GM18907 (cell line): ENCODE measurements at regions not wholly inside any gene's neighbourhood (a gene's known extent, or its start where the extent isn't known, plus 50 kb on each side); places are given as distances from the start of the nearest gene placed in this dataset.
"Not testable (repeated sequence)": the region's sequence is repeated elsewhere in the genome, so short reads cannot be mapped to it uniquely, and the experiment has no call there.

Experiments used
- ATAC-seq: cut with Tn5 transposase; IDR thresholded peaks from one replicate; pipeline ENCODE4 v1.9.1; 2021; ENCODE audit warnings: mild to moderate bottlenecking, moderate library complexity; ENCODE audit not compliant: unreplicated experiment

DNA sequence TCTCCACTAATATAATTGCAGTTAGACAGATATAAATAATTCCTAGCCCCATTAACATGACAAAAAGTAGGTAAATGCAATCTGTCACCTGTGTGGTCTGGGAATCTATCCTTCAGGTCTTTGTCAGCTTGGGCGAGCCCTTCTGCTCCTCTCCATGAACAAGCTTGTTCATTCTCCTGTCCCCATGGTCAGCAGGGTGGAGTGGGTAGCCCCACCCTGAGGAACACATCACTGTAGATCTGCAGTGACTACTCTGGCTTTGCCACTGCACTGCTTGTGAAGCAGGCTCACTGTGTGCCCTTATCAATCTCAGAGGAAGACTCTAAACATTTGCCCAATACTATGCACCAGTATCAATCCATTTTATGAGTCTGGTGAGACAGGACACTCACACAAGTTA lies 279.0 kb downstream of the MATN1 start:
- no peak for ATAC-seq

DNA sequence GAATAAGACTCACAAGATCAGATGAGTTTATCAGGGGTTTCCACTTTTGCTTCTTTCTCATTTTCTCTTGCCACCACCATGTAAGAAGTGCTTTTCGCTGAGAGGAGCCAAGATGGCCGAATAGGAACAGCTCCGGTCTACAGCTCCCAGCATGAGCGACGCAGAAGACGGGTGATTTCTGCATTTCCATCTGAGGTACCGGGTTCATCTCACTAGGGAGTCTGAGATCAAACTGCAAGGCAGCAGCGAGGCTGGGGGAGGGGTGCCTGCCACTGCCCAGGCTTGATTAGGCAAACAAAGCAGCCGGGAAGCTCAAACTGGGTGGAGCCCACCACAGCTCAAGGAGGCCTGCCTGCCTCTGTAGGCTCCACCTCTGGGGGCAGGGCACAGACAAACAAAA lies 285.1 kb downstream of the MATN1 start:
- ATAC-seq = not testable (repeated sequence)

DNA sequence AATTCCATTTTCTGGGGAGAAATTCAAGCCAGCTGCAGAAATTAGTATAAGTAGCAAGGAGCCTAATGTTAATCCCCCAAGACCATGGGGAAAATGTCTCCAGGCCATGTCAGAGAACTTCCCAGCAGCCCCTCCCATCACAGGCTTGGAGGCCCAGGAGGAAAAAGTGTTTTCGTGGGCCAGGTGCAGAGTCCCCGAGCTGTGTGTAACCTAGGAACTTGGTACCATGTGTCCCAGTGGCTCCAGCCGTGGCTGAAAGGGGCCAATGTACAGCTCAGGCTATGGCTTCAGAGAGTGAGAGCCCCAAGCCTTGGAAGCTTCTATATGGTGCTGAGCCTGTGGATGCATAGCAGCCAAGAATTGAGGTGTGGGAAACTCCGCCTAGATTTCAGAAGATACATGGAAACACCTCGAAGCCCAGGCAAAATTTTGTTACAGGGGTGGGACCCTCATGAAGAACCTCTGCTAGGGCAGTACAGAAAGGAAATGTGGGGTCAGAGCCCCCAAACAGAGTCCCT lies 286.3 kb downstream of the MATN1 start:
- ATAC-seq = no peak

DNA sequence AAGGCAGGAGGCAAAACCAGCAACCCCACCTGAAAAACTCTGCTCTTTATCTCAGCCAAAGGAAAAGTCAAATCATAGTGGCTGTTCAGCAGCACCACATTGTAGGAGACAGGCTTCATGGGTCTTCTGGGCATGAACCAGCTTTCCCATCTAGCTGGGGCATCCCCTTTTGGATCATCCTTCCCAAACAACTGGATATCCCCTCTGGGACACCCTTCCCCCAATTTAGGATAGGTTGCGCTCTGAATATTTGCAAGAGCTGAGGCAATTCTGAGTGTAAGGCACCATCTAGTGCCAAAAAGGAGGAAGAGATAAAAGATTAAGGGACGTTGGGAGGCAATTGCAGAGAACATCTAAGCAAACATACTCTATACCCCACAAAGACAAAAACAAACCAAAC lies 295.8 kb downstream of the MATN1 start:
- ATAC-seq = no peak

DNA sequence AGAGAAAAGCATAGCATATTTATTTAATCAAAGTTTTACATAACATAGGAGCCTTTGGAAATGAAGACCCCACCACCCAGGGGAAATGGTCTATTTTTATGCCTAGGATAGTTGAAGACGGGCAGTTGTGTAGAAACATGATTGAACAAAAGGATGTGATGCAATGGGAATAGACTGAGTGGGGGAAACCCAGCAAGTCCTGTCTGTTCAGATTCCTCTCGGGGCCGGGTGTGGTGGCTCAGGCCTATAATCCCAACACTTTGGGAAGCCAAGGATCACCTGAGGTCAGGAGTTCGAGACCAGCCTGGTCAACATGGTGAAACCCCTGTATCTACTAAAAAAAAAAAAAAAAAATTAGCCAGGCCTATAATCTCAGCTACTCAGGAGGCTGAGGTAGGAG lies 298.3 kb downstream of the MATN1 start:
- no peak for ATAC-seq

DNA sequence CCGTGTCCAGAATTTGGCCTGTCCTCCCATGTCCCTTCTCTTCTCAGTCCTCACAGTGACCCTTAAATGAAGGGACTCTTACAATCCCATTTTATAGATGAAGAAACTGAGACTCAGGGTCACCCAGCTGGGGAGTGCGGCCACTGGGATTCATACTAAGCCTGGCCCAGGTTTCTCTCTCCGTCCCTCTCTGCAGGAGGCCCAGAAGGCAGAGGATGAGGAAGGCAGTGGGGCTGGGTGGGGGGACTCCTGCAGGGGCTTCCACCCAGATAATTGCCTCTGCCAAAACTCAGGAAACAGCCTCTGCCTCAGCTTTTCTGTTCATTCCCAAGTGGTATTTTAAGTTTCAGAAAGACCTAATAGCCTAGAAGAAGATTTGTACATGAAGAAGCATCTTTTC lies 299.8 kb downstream of the MATN1 start:
- ATAC-seq = no peak

DNA sequence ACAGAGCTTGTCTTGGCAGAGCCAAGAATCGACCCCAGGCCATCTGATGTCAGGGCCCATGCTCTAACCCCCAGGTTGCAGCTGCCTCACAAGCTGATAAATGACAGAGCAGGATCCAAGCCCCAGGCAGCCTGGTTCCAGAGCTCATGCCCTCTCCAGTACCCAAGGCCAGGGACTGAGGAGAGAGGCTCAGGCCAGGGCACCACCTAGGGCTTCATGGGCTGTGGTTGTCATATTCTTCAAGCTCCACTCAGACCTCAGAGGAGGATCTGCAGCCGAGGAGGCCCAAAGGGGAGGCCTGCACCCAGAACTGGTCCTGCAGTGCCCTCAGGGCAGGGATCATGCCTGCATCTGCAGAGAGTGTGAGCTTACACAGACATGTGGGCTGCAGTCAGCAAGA lies 301.1 kb downstream of the MATN1 start:
- ATAC-seq = no peak

DNA sequence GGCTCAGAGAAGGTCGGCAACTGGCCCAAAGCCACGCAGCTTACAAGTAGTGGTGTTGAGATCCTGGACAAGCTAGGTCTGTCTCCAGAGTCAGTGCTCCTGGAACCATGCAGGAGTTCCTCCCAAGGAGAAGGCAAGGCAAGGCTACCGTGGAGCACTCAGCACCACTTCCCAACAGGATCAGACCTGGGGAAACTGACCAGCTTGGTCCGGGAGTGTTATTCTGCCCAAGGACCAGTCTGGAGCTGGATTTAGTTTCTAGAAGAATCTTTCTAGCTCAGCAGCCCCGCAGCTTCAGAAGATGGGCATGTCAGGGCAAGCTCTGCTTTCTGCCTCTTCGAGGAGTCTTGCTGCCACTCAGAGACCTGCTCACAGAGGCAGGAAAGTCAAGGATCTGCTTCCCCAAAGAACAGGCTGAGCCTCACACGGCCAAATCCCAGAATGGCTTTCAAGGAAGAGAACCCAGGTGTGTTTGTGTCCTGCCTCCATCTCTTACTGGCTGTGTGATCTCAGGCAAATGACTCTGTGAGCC lies 302.8 kb downstream of the MATN1 start:
- no peak for ATAC-seq

DNA sequence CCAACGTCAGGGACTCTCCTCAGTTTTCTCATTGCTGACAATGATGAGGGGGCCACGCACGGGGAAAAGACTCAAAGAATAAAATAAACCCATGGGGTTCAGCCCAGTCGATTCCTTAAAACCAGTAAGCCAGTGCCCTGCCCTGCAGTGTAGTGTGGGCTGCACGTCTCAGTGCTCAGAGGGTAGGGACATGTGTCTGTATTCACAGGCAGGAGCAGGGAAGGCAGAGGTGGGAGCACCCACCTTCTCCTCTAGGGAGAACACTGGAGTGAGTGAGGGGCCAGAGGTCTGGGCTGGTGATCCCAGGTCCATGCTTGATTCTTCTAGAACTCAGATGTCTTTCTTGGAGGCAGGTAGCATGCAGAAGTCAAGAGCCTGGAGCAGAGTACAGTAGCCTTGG lies 303.6 kb downstream of the MATN1 start:
- ATAC-seq = no peak

DNA sequence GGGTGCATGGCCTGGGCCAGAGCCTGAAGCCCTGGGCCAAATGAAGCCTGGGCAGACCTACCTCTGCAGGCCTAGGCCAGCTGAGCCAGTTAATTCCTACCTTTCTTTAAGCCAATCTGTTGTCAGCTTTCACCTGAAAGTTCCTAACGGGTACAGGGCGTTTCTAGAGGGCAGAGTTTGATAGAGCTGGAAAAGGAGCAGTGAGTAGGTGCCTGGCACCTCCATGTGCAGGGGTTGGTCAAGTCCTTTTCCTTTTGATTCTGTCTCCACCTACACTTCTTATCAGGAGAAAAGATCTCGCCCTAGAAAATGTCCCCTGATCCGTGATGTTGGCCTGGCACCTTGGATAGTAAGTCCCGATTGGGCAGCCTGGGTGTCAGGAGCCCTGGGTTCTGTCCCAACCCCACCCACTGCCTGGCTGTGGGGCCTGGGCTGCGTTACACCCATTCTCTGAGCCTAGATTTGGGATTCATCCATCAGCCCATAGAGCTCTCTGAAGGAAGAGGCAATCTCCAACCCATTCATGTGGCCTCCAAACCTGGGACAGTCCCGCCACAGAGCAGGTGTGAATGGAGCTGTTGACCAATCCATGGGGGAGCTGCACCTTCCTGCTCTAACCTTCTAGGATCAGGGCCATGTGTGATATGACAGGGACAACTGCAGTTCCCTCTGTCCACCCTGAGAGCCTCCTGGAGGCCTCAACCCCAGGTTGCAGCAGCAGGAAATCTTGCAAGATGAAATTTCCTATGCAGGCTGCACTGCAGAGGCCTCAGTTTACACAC lies 304.3 kb downstream of the MATN1 start:
- no peak for ATAC-seq

DNA sequence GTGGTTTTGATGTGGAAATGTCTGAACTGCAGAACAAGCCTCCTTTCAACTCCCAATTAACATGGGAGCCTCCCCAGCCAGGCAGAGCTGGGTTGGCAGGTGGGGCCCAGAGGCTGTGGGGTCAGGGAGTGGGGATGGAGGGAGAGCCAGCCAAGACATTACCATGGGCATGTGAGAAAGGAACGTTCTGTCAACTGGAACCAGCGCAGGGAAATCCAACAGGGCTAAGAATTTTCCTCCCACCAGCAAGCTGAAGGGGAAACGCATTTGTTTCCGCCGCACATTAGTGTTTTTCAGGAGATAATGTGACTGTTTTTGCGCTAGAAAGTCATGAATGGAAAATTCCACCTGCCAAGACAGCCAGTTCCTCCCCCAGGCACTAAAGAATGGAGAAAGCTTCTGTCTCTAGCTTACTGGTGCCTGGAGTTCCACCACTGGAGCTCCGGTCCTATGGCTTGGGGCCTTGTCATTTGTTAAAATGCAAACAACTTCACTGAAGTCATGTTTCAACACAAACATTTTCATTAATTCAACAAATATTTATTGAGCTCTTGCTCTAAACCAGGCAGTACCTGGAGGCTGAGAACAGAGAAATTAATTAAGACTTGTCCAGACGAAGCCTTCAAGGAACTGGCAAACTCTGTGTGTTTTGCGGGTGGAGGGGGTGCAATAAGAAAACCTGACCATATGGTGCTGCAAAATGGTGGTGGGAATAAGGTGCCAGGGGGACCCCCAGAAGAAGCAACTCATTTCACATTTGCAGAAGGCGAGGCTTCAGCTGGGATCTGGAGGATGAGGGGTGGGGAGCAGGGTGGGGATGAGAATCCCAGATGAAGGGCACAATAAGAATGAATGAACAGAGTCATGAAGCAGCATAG lies 305.1 kb downstream of the MATN1 start:
- ATAC-seq = no peak

DNA sequence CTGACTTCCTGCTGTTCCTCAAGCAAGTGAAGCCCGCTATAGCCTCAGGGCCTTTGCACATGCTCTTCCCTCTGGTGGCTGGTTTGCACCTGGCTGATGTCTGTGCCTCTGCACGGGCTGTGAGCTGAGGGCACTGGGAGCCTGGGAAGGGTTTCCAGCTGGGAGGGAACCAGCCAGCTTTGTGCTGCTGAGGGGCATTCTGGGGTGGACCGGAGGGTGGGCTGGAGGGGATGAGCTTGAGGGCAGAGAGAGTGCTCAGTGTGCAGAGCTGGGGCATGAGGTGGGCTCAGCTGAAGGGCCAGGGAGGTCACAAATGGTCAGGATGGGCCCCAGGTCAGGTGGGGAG lies 305.7 kb downstream of the MATN1 start:
- no peak for ATAC-seq

DNA sequence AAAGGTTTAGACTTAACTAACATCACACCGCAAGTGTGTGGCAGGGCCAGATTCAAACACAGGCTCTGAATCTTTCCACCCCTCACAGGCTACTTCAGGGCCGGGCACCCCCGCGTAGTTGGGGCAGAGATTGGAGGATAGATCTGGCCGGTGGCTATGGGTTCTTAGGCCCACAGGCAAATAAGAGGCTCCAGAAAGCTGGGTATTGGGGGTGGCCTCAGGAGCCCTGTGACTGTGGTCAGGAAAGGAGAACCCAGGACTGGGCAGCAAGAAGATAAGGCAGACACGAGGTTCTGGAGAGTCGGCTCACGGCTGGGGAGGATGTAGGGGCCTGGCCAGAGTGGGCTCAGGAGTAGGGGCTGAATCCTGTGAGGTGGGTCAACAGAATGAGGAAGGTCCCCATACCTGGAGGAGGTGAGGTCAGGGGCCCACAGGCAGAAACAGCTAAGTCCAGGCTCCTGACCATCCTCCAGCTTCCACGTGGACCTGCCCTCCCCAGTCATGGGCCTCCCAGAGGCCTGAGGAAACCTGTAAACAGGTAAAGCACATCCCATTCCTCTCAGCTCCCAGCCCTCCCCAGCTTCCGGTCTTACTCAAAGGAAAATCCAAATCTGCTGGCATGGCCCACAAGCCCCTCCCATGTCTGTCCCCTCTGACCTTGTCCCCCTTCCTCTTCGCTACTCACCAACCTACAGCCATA lies 306.2 kb downstream of the MATN1 start:
- ATAC-seq = no peak

DNA sequence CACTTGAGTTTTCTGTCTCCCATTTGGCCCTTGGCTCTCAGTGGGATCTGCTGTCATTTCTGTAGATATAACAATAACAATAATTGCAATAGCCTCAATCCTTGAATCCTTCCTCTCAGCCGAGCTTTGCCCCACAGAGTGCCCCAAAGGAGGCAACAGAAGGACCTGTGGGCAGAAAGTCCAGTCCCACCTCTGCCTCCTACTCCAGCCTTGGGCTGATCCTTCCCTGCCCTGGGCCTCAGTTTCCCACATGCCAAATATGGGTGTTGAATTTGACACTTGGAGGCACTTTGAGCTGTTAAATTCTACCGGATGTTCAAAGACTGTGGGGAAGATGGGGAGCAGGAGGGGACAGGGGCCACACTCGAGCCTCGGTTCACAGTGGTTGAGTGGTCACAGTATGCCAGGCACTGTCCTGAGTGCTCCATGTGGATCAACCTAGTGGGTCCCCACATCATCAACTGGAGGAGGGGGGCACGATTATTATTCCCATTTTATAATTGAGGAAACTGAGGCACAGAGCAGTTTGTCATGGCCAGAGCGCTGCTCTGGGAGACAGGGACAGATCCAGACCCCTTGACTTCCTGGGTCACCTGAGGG lies 307.1 kb downstream of the MATN1 start:
- ATAC-seq = no peak

DNA sequence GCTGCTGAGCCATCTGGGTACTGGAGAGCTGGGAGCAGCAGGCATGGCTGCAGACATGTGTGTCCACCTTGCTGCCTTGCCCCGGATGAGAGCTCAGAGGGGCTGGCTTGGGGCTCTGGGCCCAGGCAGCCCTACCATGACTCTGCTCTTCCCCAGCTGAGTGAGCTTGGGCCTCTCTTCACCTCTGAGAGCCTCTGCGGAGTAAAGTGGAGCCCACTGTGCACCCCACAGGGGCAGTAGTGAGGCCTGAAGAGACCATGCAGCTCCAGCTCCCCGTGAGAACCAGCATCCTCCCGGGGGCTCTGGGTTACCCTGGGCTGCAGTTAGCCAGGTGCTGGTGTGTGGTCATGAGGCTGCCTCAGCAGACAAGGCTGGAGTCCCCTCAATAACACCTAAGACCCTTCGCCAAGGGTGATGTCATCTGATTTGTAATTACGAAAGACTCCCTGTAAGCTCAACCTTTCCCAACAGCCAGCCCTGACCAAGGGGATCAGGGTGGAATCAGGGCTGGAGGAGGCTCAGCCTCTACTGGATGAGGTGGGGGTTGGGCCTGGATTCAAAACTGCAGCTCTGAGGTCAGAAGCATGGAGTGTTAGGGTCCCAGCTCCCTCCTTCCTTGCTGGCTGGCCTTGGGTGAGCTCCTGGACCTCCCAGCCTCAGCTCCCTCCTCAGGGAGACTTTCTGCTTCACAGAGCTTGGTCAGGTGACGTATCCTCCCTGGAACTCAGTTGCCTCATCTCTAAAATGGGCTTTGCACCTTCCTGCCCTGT lies 308.0 kb downstream of the MATN1 start:
- no peak for ATAC-seq

DNA sequence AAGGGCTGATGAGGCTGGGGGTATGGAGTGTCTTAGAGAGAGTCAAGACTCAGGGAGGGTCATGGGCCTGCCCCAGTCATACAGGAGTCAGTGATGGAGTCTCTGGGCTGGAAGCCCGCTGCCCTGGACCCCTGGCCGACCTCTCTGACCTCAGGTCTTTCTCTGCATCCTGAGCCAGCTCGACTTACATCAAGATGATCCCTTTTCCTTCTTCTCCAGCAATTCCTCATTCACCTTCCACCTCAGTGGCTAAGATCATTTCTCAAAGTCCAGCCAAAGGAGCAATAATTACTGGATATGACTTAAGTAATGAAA lies 308.6 kb downstream of the MATN1 start:
- no peak for ATAC-seq

DNA sequence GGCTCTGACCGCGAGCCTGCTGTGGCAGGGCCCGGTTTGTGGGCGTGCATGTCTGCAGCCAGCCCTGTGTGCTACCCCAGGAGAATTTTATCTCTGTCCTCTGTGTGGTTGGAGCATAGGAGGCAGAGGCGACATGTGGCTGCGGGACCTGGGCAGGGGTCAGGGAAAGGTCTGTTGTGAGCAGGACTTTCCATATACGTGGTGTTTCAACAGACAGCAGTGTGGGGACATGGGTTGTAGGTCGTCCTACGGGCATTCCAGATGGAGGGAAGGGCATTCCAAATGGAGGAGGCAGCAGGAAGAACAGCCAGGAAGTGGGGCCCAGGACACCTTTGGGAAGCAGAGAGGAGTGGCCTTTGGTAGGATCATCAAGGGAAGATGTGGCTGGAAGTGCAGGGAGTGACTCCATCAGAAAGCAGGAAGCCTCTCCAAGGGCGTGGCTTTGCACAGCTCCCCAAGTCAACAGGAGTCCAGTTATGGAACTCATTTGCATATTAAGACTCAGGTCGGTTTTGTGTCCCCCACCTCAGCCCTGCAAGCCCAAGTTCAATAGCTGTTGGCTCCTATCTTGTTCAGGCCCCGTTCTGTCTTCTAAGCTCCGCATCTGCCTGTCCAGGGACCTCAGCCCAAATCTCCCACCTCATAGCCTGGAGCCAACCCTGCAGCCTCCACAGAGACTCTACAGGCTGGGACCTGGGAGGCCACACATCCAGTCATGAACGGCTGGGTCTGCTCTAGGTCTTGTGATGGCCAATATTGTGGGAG lies 309.1 kb downstream of the MATN1 start:
- ATAC-seq = no peak

DNA sequence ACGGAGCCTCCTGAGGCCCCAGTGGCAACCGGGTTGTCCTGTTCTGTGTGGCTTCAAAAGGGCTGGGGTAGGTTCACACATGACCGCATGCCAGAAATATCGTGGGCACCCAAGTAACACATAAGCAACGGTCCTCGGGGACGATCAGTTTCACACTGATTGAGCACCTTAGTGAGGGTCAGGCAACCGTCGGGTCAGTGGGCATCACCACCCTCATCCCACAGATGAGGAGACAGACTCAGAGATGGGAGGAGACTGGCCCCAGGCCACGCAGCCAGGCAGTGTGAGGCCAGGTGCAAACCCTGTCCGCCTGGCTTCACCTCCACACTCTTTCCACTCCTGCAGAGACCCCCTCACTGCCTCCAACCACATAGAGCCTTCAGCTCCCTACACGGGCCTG lies 309.8 kb downstream of the MATN1 start:
- no peak for ATAC-seq

DNA sequence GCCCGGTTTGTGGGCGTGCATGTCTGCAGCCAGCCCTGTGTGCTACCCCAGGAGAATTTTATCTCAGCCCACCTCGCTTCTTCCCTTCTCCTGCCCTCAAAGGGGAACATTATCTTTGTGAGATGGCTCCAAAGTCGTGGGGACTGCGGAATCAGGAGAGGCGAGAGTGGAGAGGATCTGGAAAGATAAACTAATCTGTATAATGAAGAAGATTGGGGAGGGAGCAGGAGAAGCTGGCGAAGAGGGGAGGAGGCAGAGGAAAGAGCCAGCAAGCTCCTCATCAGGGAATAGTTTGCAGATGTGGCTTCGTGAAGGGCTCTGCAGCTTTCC lies 310.3 kb downstream of the MATN1 start:
- no peak for ATAC-seq
